Vagina (tissue), 2 donors: ENCODE measurements at regions not wholly inside any gene's neighbourhood (a gene's known extent, or its start where the extent isn't known, plus 50 kb on each side); places are given as distances from the start of the nearest gene placed in this dataset.
"Not testable (repeated sequence)": the region's sequence is repeated elsewhere in the genome, so short reads cannot be mapped to it uniquely, and the experiment has no call there.

ENCODE experiments used
- DNase-seq, 2 donors: peaks; one replicate each; pipeline ENCODE4 v3.0.0-alpha.2; 2017; ENCODE audit errors: extremely low spot score in 2 of 2
- H3K27ac ChIP-seq: fragments of 200-600 bp; sonication (generic); one replicate; pipeline ENCODE4 v1.5.1; 2019
- H3K27me3 ChIP-seq: fragments of 200-600 bp; sonication (generic); one replicate; pipeline ENCODE4 v1.5.1; 2019
- H3K36me3 ChIP-seq, 2 donors: fragments of 200-600 bp; sonication (generic); one replicate each; pipeline ENCODE4 v1.5.1; 2017 to 2019
- H3K4me1 ChIP-seq: fragments of 200-600 bp; sonication (generic); one replicate; pipeline ENCODE4 v1.5.1; 2019
- H3K4me3 ChIP-seq, 2 donors: fragments of 200-600 bp; sonication (generic); 1 replicate in 1 of 2; 2 replicates in 1 of 2; pipeline ENCODE4 v1.5.1; 2016 to 2019
- H3K9me3 ChIP-seq: fragments of 200-600 bp; sonication (generic); one replicate; pipeline ENCODE4 v1.5.1; 2019
- POLR2A ChIP-seq, 2 donors: fragments of 450-650 bp; IDR thresholded peaks; one replicate each; pipeline ENCODE4 v1.6.1; 2017; ENCODE audit warnings: antibody characterized with exemption in 2 of 2, mild to moderate bottlenecking in 2 of 2, moderate library complexity in 2 of 2
- POLR2AphosphoS5 ChIP-seq, 2 donors: sonication (generic); formaldehyde crosslinking; IDR thresholded peaks; one replicate each; pipeline ENCODE4 v1.9.0; 2017; ENCODE audit warnings: antibody characterized with exemption in 2 of 2, mild to moderate bottlenecking in 2 of 2, low read depth in 1 of 2; ENCODE audit not compliant: insufficient read depth in 1 of 2
- intact Hi-C: fragments of 100-400 bp; cut with DNase I; formaldehyde crosslinking; loops from one replicate; pipeline ENCODE4 v1.15.1; 2023
- TF ChIP-seq, protein P1 (sequence below), 3 experiments: fragments of 450-650 bp in 2 of 3; fragments of 200-600 bp in 1 of 3; sonication (generic) in 1 of 3; IDR thresholded peaks; one replicate each; pipeline ENCODE4 v1.5.1; 2017 to 2019; ENCODE audit warnings: antibody characterized with exemption in 3 of 3, mild to moderate bottlenecking in 2 of 3, moderate library complexity in 2 of 3

DNA sequence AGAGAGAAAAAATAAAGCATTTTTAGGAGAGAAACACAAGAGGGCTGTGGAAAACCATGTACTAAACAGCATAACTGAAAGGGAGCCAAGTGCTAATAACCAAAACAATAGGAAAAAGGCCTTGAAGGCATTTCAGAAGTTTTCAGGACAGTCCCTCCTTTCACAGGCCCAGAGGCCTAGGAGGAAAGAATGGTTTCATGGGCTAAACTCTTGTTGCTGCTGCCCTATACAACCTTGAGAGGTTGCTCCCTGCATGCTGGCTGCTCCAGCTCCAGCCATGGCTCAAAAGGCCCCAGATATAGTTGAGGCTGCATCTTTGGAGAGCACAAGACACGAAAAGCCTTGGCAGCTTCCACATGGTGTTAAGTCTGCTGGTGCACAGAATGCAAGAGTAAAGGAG lies 267.4 kb upstream of the LRP1B start:
- TF ChIP-seq, protein P1, sequence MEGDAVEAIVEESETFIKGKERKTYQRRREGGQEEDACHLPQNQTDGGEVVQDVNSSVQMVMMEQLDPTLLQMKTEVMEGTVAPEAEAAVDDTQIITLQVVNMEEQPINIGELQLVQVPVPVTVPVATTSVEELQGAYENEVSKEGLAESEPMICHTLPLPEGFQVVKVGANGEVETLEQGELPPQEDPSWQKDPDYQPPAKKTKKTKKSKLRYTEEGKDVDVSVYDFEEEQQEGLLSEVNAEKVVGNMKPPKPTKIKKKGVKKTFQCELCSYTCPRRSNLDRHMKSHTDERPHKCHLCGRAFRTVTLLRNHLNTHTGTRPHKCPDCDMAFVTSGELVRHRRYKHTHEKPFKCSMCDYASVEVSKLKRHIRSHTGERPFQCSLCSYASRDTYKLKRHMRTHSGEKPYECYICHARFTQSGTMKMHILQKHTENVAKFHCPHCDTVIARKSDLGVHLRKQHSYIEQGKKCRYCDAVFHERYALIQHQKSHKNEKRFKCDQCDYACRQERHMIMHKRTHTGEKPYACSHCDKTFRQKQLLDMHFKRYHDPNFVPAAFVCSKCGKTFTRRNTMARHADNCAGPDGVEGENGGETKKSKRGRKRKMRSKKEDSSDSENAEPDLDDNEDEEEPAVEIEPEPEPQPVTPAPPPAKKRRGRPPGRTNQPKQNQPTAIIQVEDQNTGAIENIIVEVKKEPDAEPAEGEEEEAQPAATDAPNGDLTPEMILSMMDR (IDR thresholded peaks at IDR 0.05), result no peak
- TF ChIP-seq POLR2A (IDR thresholded peaks at IDR 0.05) (no peak), POLR2AphosphoS5 (IDR thresholded peaks at IDR 0.05; ENCODE audit: insufficient read depth in 1 of 2, low read depth in 1 of 2) (no peak)
- intact Hi-C loops, result no loop called here

DNA sequence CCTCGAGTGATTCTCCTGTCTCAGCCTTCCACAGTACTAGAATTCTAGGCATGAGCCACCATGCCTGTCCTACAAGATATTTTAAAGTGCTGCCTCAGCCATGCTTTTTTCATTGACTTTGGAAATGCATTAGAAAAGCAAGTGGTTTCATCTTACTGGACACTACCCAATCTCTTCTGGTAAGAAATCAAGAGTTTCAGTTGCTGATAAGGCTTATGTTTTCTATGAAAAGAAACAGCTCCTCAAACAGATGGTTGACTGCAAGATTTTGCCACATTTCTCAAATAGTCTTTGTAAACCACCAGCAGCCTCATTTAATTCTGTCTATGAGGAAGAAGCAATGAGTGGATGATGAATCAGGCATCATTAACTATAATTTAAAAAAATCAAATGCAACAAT lies 264.5 kb upstream of the LRP1B start:
- H3K27ac ChIP-seq, result no peak overlapping the region
- no peaks in the 10 kb centered on the region for H3K4me1 ChIP-seq
- intact Hi-C loops, result no loop called here
- no peak overlapping the region for H3K4me3 ChIP-seq
- no peaks in the 10 kb centered on the region for H3K27me3 ChIP-seq
- no peaks in the 10 kb centered on the region for H3K9me3 ChIP-seq
- no peak for DNase-seq
- TF ChIP-seq POLR2A (IDR thresholded peaks at IDR 0.05) (no peak), POLR2AphosphoS5 (IDR thresholded peaks at IDR 0.05; ENCODE audit: insufficient read depth in 1 of 2, low read depth in 1 of 2) (no peak)
- TF ChIP-seq, protein P1 (IDR thresholded peaks at IDR 0.05), result no peak
- H3K36me3 ChIP-seq, result no peaks in the 10 kb centered on the region

More for the DNA sequence above, 267.4 kb upstream of the LRP1B start:
- Histone ChIP-seq H3K27ac (no peak overlapping the region), H3K4me1 (no peaks in the 10 kb centered on the region), H3K9me3 (no peaks in the 10 kb centered on the region), H3K4me3 (no peak overlapping the region), H3K36me3 (no peaks in the 10 kb centered on the region), H3K27me3 (no peaks in the 10 kb centered on the region)
- no peak for DNase-seq

DNA sequence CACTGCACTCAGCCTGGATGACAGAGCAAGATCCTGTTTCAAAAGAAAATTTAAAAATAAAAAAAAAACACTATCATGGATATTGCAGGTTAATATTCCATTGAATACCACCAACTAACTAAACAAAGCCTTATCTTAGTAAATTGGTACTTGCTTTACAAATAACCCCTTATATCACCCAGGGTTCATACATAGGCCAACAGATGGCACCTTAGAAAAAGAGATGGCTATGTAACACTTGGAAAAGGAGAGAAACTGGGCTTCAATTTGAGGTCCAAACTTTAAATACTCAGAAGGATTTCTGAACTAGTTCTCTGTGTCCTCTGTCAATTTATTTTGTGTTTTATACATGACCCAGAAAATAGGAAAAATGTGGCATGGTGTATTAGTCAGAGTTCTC lies 249.6 kb upstream of the LRP1B start:
- Histone ChIP-seq H3K27me3 (no peaks in the 10 kb centered on the region), H3K36me3 (no peaks in the 10 kb centered on the region), H3K4me1 (no peaks in the 10 kb centered on the region), H3K4me3 (no peak overlapping the region), H3K9me3 (no peaks in the 10 kb centered on the region), H3K27ac (no peak overlapping the region)
- DNase-seq, result no peak
- TF ChIP-seq, protein P1 (IDR thresholded peaks at IDR 0.05), result no peak
- TF ChIP-seq POLR2AphosphoS5 (IDR thresholded peaks at IDR 0.05; ENCODE audit: insufficient read depth in 1 of 2, low read depth in 1 of 2) (no peak), POLR2A (IDR thresholded peaks at IDR 0.05) (no peak)
- intact Hi-C loops, result no loop called here

DNA sequence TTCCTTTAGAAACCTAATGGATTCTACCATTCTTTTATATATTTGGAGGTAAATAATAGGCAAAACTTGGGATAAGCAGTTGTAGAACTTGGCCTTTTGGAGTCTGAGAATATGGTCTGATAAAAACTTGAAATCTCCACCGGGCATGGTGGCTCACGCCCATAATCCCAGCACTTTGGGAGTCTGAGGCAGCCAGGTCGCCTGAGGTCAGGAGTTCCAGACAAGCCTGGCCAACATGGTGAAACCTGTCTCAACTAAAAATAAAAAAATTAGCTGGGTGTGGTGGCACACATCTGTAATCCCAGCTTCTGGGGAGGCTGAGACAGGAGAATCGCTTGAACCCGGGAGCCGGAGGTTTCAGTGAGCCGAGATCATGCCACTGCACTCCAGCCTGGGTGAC lies 231.3 kb upstream of the LRP1B start:
- H3K4me1 ChIP-seq, H3K36me3 ChIP-seq, H3K27ac ChIP-seq, H3K4me3 ChIP-seq, H3K9me3 ChIP-seq, DNase-seq, H3K27me3 ChIP-seq, intact Hi-C loops: not testable (repeated sequence)

DNA sequence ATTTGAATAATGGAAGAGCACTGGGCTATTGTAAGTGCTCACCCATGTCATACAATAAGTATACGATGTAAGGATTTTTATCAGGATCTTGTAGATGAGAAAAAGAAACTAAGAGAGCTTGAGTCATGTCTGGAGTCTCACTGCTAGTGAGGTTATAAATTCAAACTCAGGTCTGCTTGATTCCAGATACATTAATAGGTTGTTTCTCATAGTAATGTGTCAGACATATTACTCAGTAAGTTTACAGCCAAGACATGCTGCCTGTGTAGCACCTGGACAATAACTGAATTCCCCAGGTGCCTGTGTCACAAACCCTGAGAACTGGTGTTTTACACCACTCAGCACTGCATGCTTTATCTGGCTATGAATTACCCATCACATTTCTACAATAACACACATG lies 216.9 kb upstream of the LRP1B start:
- intact Hi-C loops, result no loop called here
- H3K27me3 ChIP-seq, result no peaks in the 10 kb centered on the region
- no peak for DNase-seq
- H3K27ac ChIP-seq, result no peak overlapping the region
- H3K9me3 ChIP-seq, result no peaks in the 10 kb centered on the region
- no peaks in the 10 kb centered on the region for H3K4me1 ChIP-seq
- H3K36me3 ChIP-seq, result no peaks in the 10 kb centered on the region
- no peak overlapping the region for H3K4me3 ChIP-seq
- TF ChIP-seq, protein P1 (IDR thresholded peaks at IDR 0.05), result no peak
- TF ChIP-seq POLR2AphosphoS5 (IDR thresholded peaks at IDR 0.05; ENCODE audit: insufficient read depth in 1 of 2, low read depth in 1 of 2) (no peak), POLR2A (IDR thresholded peaks at IDR 0.05) (no peak)

DNA sequence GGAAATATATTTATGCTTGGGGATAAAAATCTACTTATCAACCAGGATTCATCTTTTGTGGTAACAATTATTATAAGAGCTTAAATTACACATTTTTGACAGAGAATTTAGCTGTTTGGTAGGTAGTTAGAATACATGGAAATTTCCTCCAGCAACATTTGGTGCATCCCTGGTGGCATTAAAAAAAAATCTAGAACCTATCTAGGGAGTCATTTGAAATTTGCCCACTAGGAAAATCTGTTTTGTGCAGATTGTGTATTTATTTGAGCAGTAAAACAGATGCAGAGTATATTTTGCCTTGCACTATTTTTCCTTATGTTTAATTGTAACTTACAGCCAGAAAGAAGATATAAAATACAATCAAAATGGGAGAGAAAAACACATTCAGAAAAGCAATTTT lies 208.4 kb upstream of the LRP1B start:
- Histone ChIP-seq H3K36me3 (no peaks in the 10 kb centered on the region), H3K4me3 (no peak overlapping the region), H3K9me3 (no peaks in the 10 kb centered on the region), H3K27me3 (no peaks in the 10 kb centered on the region), H3K27ac (no peak overlapping the region), H3K4me1 (no peaks in the 10 kb centered on the region)
- DNase-seq, result no peak
- intact Hi-C loops, result no loop called here
- TF ChIP-seq, protein P1 (IDR thresholded peaks at IDR 0.05), result no peak
- no peak for TF ChIP-seq POLR2A (IDR thresholded peaks at IDR 0.05)
- no peak for TF ChIP-seq POLR2AphosphoS5 (IDR thresholded peaks at IDR 0.05; ENCODE audit: insufficient read depth in 1 of 2, low read depth in 1 of 2)
